AG04450 (cell line): ENCODE measurements at regions not wholly inside any gene's neighbourhood (a gene's known extent, or its start where the extent isn't known, plus 50 kb on each side); places are given as distances from the start of the nearest gene placed in this dataset.
"Not testable (repeated sequence)": the region's sequence is repeated elsewhere in the genome, so short reads cannot be mapped to it uniquely, and the experiment has no call there.

Source experiments
- CTCF ChIA-PET: fragments of 300-600, 350-600 bp; formaldehyde crosslinking; extraction: SDS; loops from one replicate; lab custom pipeline; 2022; ENCODE audit warnings: antibody characterized with exemption, inconsistent platforms; lab: Charles Lee
- POLR2A ChIA-PET: fragments of 350-600 bp; formaldehyde crosslinking; extraction: SDS; loops from one replicate; lab custom pipeline; 2021; ENCODE audit warnings: antibody characterized with exemption, inconsistent platforms; lab: Yijun Ruan, JAX
- DNase-seq: peaks from one replicate; pipeline ENCODE4 v3.0.0-alpha.2; 2011; ENCODE audit warnings: low read depth, low spot score
- H3K27ac ChIP-seq: one replicate; pipeline ENCODE4 v1.5.1; 2012; ENCODE audit warnings: low read depth, low read length, control low read depth
- H3K27me3 ChIP-seq: one replicate; pipeline ENCODE4 v1.6.0; 2012; ENCODE audit warnings: low read length; ENCODE audit not compliant: control insufficient read depth, insufficient read depth
- H3K4me3 ChIP-seq: 2 replicates; pipeline ENCODE4 v1.5.1; 2011; ENCODE audit warnings: mild to moderate bottlenecking, low read depth, low read length, control low read depth
- H3K9me3 ChIP-seq: 2 replicates; pipeline ENCODE4 v1.5.1; 2012; ENCODE audit warnings: low read length; ENCODE audit not compliant: control insufficient read depth, insufficient read depth
- CTCF ChIP-seq: IDR thresholded peaks from 2 replicates; pipeline ENCODE4 v1.5.1; 2011; ENCODE audit warnings: low read depth, low read length, control low read depth, inconsistent platforms

- POLR2A ChIA-PET, result no interaction called here
- no peak for TF ChIP-seq CTCF
- CTCF ChIA-PET, result no interaction called here
These were observed 72.8 kb downstream of the TBR1 start for GRCh38 chr2:161488879-161489278.

GRCh38 chr2:161500892-161501610 lies 85.0 kb downstream of the TBR1 start:
- DNase-seq, H3K27me3 ChIP-seq, H3K9me3 ChIP-seq, POLR2A ChIA-PET, CTCF ChIA-PET, H3K27ac ChIP-seq, H3K4me3 ChIP-seq: not testable (repeated sequence)

More at GRCh38 chr2:161488879-161489278, 72.8 kb downstream of the TBR1 start:
- no peaks in the 10 kb centered on the region for H3K27me3 ChIP-seq
- no peaks in the 10 kb centered on the region for H3K9me3 ChIP-seq
- H3K4me3 ChIP-seq, result no peak overlapping the region
- DNase-seq, result no peak
- H3K27ac ChIP-seq, result no peak overlapping the region

GRCh38 chr2:161502279-161502678 lies 86.2 kb downstream of the TBR1 start:
- DNase-seq, CTCF ChIA-PET, H3K4me3 ChIP-seq, H3K27me3 ChIP-seq, POLR2A ChIA-PET, H3K9me3 ChIP-seq, H3K27ac ChIP-seq: not testable (repeated sequence)

GRCh38 chr2:161504628-161505289 lies 88.7 kb downstream of the TBR1 start:
- DNase-seq, H3K27ac ChIP-seq, H3K9me3 ChIP-seq, POLR2A ChIA-PET, CTCF ChIA-PET, H3K27me3 ChIP-seq, H3K4me3 ChIP-seq: not testable (repeated sequence)

- H3K27me3 ChIP-seq, H3K4me3 ChIP-seq, POLR2A ChIA-PET, CTCF ChIA-PET, H3K9me3 ChIP-seq, DNase-seq, H3K27ac ChIP-seq: not testable (repeated sequence)
These were observed 89.4 kb downstream of the TBR1 start for GRCh38 chr2:161505466-161505865.

- H3K4me3 ChIP-seq, CTCF ChIA-PET, H3K27me3 ChIP-seq, DNase-seq, POLR2A ChIA-PET, H3K27ac ChIP-seq, H3K9me3 ChIP-seq: not testable (repeated sequence)
These were observed 97.4 kb downstream of the TBR1 start for GRCh38 chr2:161513295-161514032.

GRCh38 chr2:161522796-161523195 lies 101.4 kb upstream of the SLC4A10 start:
- CTCF ChIA-PET, result no interaction called here
- no peak for TF ChIP-seq CTCF
- Histone ChIP-seq H3K9me3 (no peaks in the 10 kb centered on the region), H3K27me3 (no peaks in the 10 kb centered on the region), H3K4me3 (no peak overlapping the region), H3K27ac (no peak overlapping the region)
- POLR2A ChIA-PET, result no interaction called here
- DNase-seq, result no peak
